Esophagus squamous epithelium (tissue), 4 donors: ENCODE measurements at regions not wholly inside any gene's neighbourhood (a gene's known extent, or its start where the extent isn't known, plus 50 kb on each side); places are given as distances from the start of the nearest gene placed in this dataset.

Experiments used
- CTCF ChIP-seq, 6 experiments: fragments of 450-650 bp in 4 of 6; fragments of 200-600 bp in 2 of 6; sonication (generic) in 2 of 6; IDR thresholded peaks; one replicate each; pipeline ENCODE4 v1.5.1; 2016 to 2019; ENCODE audit warnings: antibody characterized with exemption in 6 of 6, mild to moderate bottlenecking in 4 of 6, moderate library complexity in 4 of 6
- POLR2A ChIP-seq, 4 donors: fragments of 450-650 bp; IDR thresholded peaks; one replicate each; pipeline ENCODE4 v1.6.1; 2017; ENCODE audit warnings: antibody characterized with exemption in 4 of 4, mild to moderate bottlenecking in 4 of 4, moderate library complexity in 3 of 4

DNA sequence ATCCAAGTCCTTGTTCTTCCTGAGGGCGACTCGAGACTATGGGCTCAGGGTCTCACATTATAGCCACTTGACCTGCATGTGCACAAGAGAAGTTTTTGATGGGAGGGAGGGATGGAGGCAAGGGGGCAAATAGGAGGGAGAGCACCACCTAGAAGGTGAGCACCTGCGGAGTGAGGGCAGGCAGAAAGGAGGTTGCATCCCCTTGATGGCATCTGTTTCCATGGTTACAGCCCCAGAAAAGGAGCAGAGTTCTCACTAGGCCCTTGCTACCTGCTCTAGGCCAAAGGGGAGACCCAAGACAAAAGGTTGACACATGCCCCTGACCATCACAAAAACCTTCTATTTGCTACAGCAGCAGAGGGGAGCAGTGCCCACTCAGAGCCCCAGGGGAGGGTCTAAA is 131.5 kb upstream of the SERTAD2 start:
- TF ChIP-seq CTCF (IDR thresholded peaks at IDR 0.05) (no peak), POLR2A (IDR thresholded peaks at IDR 0.05) (no peak)
